GM21737 (cell line): ENCODE measurements at regions not wholly inside any gene's neighbourhood (a gene's known extent, or its start where the extent isn't known, plus 50 kb on each side); places are given as distances from the start of the nearest gene placed in this dataset.
"Not testable (repeated sequence)": the region's sequence is repeated elsewhere in the genome, so short reads cannot be mapped to it uniquely, and the experiment has no call there.

Source experiments
- ATAC-seq: cut with Tn5 transposase; IDR thresholded peaks from one replicate; pipeline ENCODE4 v1.9.1; 2021; ENCODE audit warnings: mild to moderate bottlenecking, moderate library complexity; ENCODE audit not compliant: unreplicated experiment

GRCh38 chr13:50153876-50154275 lies 138.6 kb downstream of the KCNRG start:
- ATAC-seq, result no peak

- ATAC-seq, result no peak
These were observed 139.5 kb downstream of the KCNRG start for GRCh38 chr13:50154697-50155096.

GRCh38 chr13:50156140-50156539 lies 140.9 kb downstream of the KCNRG start:
- no peak for ATAC-seq

- no peak for ATAC-seq
These were observed 141.4 kb downstream of the KCNRG start for GRCh38 chr13:50156561-50157127.

- no peak for ATAC-seq
These were observed 143.3 kb downstream of the KCNRG start for GRCh38 chr13:50158385-50159165.

GRCh38 chr13:50159607-50160006 lies 144.4 kb downstream of the KCNRG start:
- ATAC-seq, result no peak

- no peak for ATAC-seq
These were observed 145.8 kb downstream of the KCNRG start for GRCh38 chr13:50161052-50161451.

- no peak for ATAC-seq
These were observed 146.8 kb downstream of the KCNRG start for GRCh38 chr13:50162001-50162400.

- no peak for ATAC-seq
These were observed 147.3 kb downstream of the KCNRG start for GRCh38 chr13:50162567-50162966.

- ATAC-seq, result no peak
These were observed 152.1 kb downstream of the KCNRG start for GRCh38 chr13:50167224-50167947.

- no peak for ATAC-seq
These were observed 152.7 kb downstream of the KCNRG start for GRCh38 chr13:50167967-50168366.

GRCh38 chr13:50168786-50169185 lies 153.5 kb downstream of the KCNRG start:
- no peak for ATAC-seq

- no peak for ATAC-seq
These were observed 155.3 kb downstream of the KCNRG start for GRCh38 chr13:50170447-50171037.

GRCh38 chr13:50171590-50172282 lies 156.5 kb downstream of the KCNRG start:
- ATAC-seq, result no peak

- not testable (repeated sequence) for ATAC-seq
These were observed 157.8 kb downstream of the KCNRG start for GRCh38 chr13:50173045-50173444.

GRCh38 chr13:50174630-50175029 lies 159.4 kb downstream of the KCNRG start:
- ATAC-seq, result no peak

- no peak for ATAC-seq
These were observed 164.7 kb downstream of the KCNRG start for GRCh38 chr13:50179977-50180376.

- ATAC-seq, result not testable (repeated sequence)
These were observed 170.8 kb downstream of the KCNRG start for GRCh38 chr13:50185769-50186763.

GRCh38 chr13:50187352-50188029 lies 172.2 kb downstream of the KCNRG start:
- ATAC-seq, result no peak
